ENCODE measurements at regions not wholly inside any gene's neighbourhood (a gene's known extent, or its start where the extent isn't known, plus 50 kb on each side); places are given as distances from the start of the nearest gene placed in this dataset.

- no peaks in the 10 kb centered on the region for H4K20me1 ChIP-seq (ENCODE audit: insufficient read depth)
- no peak overlapping the region for H3K27ac ChIP-seq
- H3K4me2 ChIP-seq (ENCODE audit: unreplicated experiment) = no peak overlapping the region
- no peak overlapping the region for H3K4me3 ChIP-seq
- no peaks in the 10 kb centered on the region for H3K4me1 ChIP-seq (ENCODE audit: insufficient read depth)
- H3K9ac ChIP-seq = no peak overlapping the region
- no peaks in the 10 kb centered on the region for H3K9me2 ChIP-seq (ENCODE audit: insufficient read depth)
- DNase-seq = no peak
- in situ Hi-C loops (cut with MboI) = no loop called here
- no peaks in the 10 kb centered on the region for H3K79me2 ChIP-seq (ENCODE audit: insufficient read depth)
- WGBS, 2 experiments (ENCODE audit: low coverage in 1 of 2, low lambda C conversion rate in 2 of 2, missing lambda C conversion rate in 2 of 2) = 19 to 22% methylated on average over 4 of the region's 4 CpGs
- H3K27me3 ChIP-seq (replicated peaks; ENCODE audit: insufficient read depth) = no peaks in the 10 kb centered on the region
- no peaks in the 10 kb centered on the region for H3K9me3 ChIP-seq (ENCODE audit: low read depth)
- H3K36me3 ChIP-seq (ENCODE audit: low read depth) = no peaks in the 10 kb centered on the region
- H3F3A ChIP-seq (ENCODE audit: insufficient read depth) = no peaks in the 10 kb centered on the region
- H2AFZ ChIP-seq = no peak overlapping the region
- TF ChIP-seq EZH2 (IDR thresholded peaks at IDR 0.05; ENCODE audit: insufficient read depth, poor library complexity, severe bottlenecking) (no peak), EZH2phosphoT487 (IDR thresholded peaks at IDR 0.05; ENCODE audit: insufficient read depth, low read depth) (no peak)
These were observed 551.7 kb downstream of the NR2F2 start for GRCh38 chr15:96882121-96882772.

GRCh38 chr15:96887730-96888129 is 557.2 kb downstream of the NR2F2 start:
- 85 to 92% methylated on average over 1 of the region's 1 CpG for WGBS, 2 experiments (ENCODE audit: low coverage in 1 of 2, low lambda C conversion rate in 2 of 2, missing lambda C conversion rate in 2 of 2)

GRCh38 chr15:96888764-96889163 is 558.3 kb downstream of the NR2F2 start:
- H3K27ac ChIP-seq = no peak overlapping the region
- no peaks in the 10 kb centered on the region for H3F3A ChIP-seq (ENCODE audit: insufficient read depth)
- no peaks in the 10 kb centered on the region for H3K79me2 ChIP-seq (ENCODE audit: insufficient read depth)
- in situ Hi-C loops (cut with MboI) = no loop called here
- H2AFZ ChIP-seq = no peak overlapping the region
- H3K9me3 ChIP-seq (ENCODE audit: low read depth) = no peaks in the 10 kb centered on the region
- H4K20me1 ChIP-seq (ENCODE audit: insufficient read depth) = no peaks in the 10 kb centered on the region
- WGBS, 2 experiments (ENCODE audit: low coverage in 1 of 2, low lambda C conversion rate in 2 of 2, missing lambda C conversion rate in 2 of 2) = 0 to 4% methylated on average over 1 of the region's 1 CpG
- no peak overlapping the region for H3K4me3 ChIP-seq
- H3K4me2 ChIP-seq (ENCODE audit: unreplicated experiment) = no peak overlapping the region
- peaks cover 7% of the 10 kb centered on the region; the same call in 1 of the 2 replicates for H3K4me1 ChIP-seq (ENCODE audit: insufficient read depth)
- H3K36me3 ChIP-seq (ENCODE audit: low read depth) = no peaks in the 10 kb centered on the region
- no peak for DNase-seq
- H3K27me3 ChIP-seq (replicated peaks; ENCODE audit: insufficient read depth) = no peaks in the 10 kb centered on the region
- H3K9ac ChIP-seq = no peak overlapping the region
- H3K9me2 ChIP-seq (ENCODE audit: insufficient read depth) = no peaks in the 10 kb centered on the region
- no peak for TF ChIP-seq EZH2 (IDR thresholded peaks at IDR 0.05; ENCODE audit: insufficient read depth, poor library complexity, severe bottlenecking)
- no peak for TF ChIP-seq EZH2phosphoT487 (IDR thresholded peaks at IDR 0.05; ENCODE audit: insufficient read depth, low read depth)

More at GRCh38 chr15:96887730-96888129, 557.2 kb downstream of the NR2F2 start:
- no peak for DNase-seq
- no peaks in the 10 kb centered on the region for H4K20me1 ChIP-seq (ENCODE audit: insufficient read depth)
- H3K27me3 ChIP-seq (replicated peaks; ENCODE audit: insufficient read depth) = no peaks in the 10 kb centered on the region
- TF ChIP-seq EZH2 (IDR thresholded peaks at IDR 0.05; ENCODE audit: insufficient read depth, poor library complexity, severe bottlenecking) (no peak), EZH2phosphoT487 (IDR thresholded peaks at IDR 0.05; ENCODE audit: insufficient read depth, low read depth) (no peak)
- peaks cover 7% of the 10 kb centered on the region; the same call in 1 of the 2 replicates for H3K4me1 ChIP-seq (ENCODE audit: insufficient read depth)
- H3K9me3 ChIP-seq (ENCODE audit: low read depth) = no peaks in the 10 kb centered on the region
- no peaks in the 10 kb centered on the region for H3K36me3 ChIP-seq (ENCODE audit: low read depth)
- H3K9me2 ChIP-seq (ENCODE audit: insufficient read depth) = no peaks in the 10 kb centered on the region
- H3K27ac ChIP-seq = no peak overlapping the region
- H3F3A ChIP-seq (ENCODE audit: insufficient read depth) = no peaks in the 10 kb centered on the region
- no peak overlapping the region for H3K4me2 ChIP-seq (ENCODE audit: unreplicated experiment)
- H2AFZ ChIP-seq = no peak overlapping the region
- no peak overlapping the region for H3K4me3 ChIP-seq
- in situ Hi-C loops (cut with MboI) = no loop called here
- no peak overlapping the region for H3K9ac ChIP-seq
- H3K79me2 ChIP-seq (ENCODE audit: insufficient read depth) = no peaks in the 10 kb centered on the region

GRCh38 chr15:96889734-96890480 is 559.4 kb downstream of the NR2F2 start:
- in situ Hi-C loops (cut with MboI) = no loop called here
- TF ChIP-seq EZH2phosphoT487 (IDR thresholded peaks at IDR 0.05; ENCODE audit: insufficient read depth, low read depth) (no peak), EZH2 (IDR thresholded peaks at IDR 0.05; ENCODE audit: insufficient read depth, poor library complexity, severe bottlenecking) (no peak)

More at GRCh38 chr15:96889734-96890480, 559.4 kb downstream of the NR2F2 start:
- no peaks in the 10 kb centered on the region for H3K79me2 ChIP-seq (ENCODE audit: insufficient read depth)
- 4 to 7% methylated on average over 6 of the region's 6 CpGs for WGBS, 2 experiments (ENCODE audit: low coverage in 1 of 2, low lambda C conversion rate in 2 of 2, missing lambda C conversion rate in 2 of 2)
- H3F3A ChIP-seq (ENCODE audit: insufficient read depth) = no peaks in the 10 kb centered on the region
- no peaks in the 10 kb centered on the region for H3K9me3 ChIP-seq (ENCODE audit: low read depth)
- H3K27ac ChIP-seq = no peak overlapping the region
- H3K4me3 ChIP-seq = peak overlapping the region; percentile 68
- DNase-seq = peak; percentile 16
- H2AFZ ChIP-seq = peak overlapping the region; percentile 86
- no peaks in the 10 kb centered on the region for H3K9me2 ChIP-seq (ENCODE audit: insufficient read depth)
- peak overlapping the region; percentile 57 for H3K9ac ChIP-seq
- H3K4me1 ChIP-seq (ENCODE audit: insufficient read depth) = peaks cover 7% of the 10 kb centered on the region; the same call in 1 of the 2 replicates
- H3K36me3 ChIP-seq (ENCODE audit: low read depth) = no peaks in the 10 kb centered on the region
- H3K27me3 ChIP-seq (replicated peaks; ENCODE audit: insufficient read depth) = no peaks in the 10 kb centered on the region
- no peaks in the 10 kb centered on the region for H4K20me1 ChIP-seq (ENCODE audit: insufficient read depth)
- H3K4me2 ChIP-seq (ENCODE audit: unreplicated experiment) = peak overlapping the region; percentile 84

Measured in GM23248 (cell line).